ENCODE measurements at regions not wholly inside any gene's neighbourhood (a gene's known extent, or its start where the extent isn't known, plus 50 kb on each side); places are given as distances from the start of the nearest gene placed in this dataset.

GRCh38 chr1:22260860-22261432 is 118.0 kb upstream of the WNT4 start:
- in situ Hi-C loops (cut with HindIII; ENCODE audit: low sequenced_read_pairs) = no loop called here

DNA sequence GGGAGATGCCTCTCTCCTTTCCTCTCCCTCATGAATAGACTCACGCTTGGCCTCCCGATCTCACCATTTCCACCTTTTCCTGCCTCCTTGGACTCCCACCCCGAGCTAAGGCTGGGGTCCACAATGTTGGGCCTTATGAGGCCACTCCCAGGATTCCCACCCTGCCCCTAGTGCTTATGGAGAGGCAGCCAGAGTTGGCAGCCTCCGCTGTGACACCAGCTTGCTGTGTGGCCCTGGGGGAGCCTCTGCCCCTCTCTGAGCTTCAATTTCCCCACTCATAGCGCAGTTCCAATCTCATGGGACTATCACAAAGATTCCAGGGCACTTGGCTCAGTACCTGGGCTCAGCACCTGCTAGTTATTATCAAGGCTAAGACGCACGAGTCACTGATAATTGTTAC is 118.7 kb upstream of the WNT4 start:
- in situ Hi-C loops (cut with HindIII; ENCODE audit: low sequenced_read_pairs) = no loop called here

GRCh38 chr1:22262583-22262982 is 119.7 kb upstream of the WNT4 start:
- in situ Hi-C loops (cut with HindIII; ENCODE audit: low sequenced_read_pairs) = no loop called here

DNA sequence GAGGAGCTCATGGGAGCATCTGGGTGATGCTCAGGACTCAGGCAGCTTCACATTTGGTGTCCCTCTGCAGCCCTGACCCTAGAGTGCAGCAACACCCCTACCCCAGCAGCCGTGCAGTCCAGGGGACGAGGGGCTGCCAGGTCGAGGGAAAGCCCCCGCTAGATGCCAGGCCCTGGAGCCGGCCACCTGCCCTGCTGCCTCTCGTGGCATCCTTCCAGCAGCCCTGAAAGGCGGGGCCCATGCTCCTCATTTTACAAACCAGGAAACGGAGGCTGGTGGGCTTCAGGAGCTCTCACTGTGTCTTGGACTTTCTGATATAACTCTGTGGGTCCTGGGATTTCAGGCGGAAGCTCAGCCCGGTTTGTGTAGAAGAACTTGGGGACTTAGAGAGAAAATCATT is 120.5 kb upstream of the WNT4 start:
- in situ Hi-C loops (cut with HindIII; ENCODE audit: low sequenced_read_pairs) = no loop called here

GRCh38 chr1:22264464-22265341 is 121.8 kb upstream of the WNT4 start:
- in situ Hi-C loops (cut with HindIII; ENCODE audit: low sequenced_read_pairs) = loop anchor here (5.0 kb wide), 1 partner anchor 52 kb away; no protein-coding TSS in a partner anchor

- in situ Hi-C loops (cut with HindIII; ENCODE audit: low sequenced_read_pairs) = loop anchor here (5.0 kb wide), 1 partner anchor 54 kb away; no protein-coding TSS in a partner anchor
Observed at GRCh38 chr1:22266141-22266540, 123.2 kb upstream of the WNT4 start.

- in situ Hi-C loops (cut with HindIII; ENCODE audit: low sequenced_read_pairs) = loop anchor here (5.0 kb wide), 1 partner anchor 55 kb away; no protein-coding TSS in a partner anchor
Observed at GRCh38 chr1:22267413-22268175, 124.7 kb upstream of the WNT4 start.

DNA sequence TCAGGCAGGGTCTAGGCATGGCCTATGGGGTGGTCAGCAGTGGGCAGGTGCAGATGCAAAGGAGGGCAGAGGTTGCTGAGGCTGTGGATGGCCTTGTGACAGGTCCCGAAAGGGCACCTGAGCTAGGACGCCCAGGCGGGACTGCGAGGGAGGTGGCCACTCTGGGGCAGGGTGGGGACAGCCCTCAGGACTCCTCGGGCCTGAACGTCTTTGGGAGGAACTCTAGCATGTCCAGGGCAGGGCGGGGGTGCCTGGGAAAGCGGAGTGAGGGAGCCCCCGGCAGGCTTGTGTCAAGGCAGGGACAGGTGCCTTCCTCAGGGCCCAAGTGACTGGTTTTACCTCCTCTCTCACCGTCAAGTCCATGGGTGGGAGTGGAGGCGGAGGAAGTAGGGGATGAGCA is 125.4 kb upstream of the WNT4 start:
- in situ Hi-C loops (cut with HindIII; ENCODE audit: low sequenced_read_pairs) = loop anchor here (5.0 kb wide), 1 partner anchor 56 kb away; no protein-coding TSS in a partner anchor

GRCh38 chr1:22271847-22272801 is 129.2 kb upstream of the WNT4 start:
- in situ Hi-C loops (cut with HindIII; ENCODE audit: low sequenced_read_pairs) = no loop called here

GRCh38 chr1:22273686-22274681 is 131.1 kb upstream of the WNT4 start:
- in situ Hi-C loops (cut with HindIII; ENCODE audit: low sequenced_read_pairs) = no loop called here

- in situ Hi-C loops (cut with HindIII; ENCODE audit: low sequenced_read_pairs) = no loop called here
Observed at GRCh38 chr1:22275167-22275566, 132.3 kb upstream of the WNT4 start.

DNA sequence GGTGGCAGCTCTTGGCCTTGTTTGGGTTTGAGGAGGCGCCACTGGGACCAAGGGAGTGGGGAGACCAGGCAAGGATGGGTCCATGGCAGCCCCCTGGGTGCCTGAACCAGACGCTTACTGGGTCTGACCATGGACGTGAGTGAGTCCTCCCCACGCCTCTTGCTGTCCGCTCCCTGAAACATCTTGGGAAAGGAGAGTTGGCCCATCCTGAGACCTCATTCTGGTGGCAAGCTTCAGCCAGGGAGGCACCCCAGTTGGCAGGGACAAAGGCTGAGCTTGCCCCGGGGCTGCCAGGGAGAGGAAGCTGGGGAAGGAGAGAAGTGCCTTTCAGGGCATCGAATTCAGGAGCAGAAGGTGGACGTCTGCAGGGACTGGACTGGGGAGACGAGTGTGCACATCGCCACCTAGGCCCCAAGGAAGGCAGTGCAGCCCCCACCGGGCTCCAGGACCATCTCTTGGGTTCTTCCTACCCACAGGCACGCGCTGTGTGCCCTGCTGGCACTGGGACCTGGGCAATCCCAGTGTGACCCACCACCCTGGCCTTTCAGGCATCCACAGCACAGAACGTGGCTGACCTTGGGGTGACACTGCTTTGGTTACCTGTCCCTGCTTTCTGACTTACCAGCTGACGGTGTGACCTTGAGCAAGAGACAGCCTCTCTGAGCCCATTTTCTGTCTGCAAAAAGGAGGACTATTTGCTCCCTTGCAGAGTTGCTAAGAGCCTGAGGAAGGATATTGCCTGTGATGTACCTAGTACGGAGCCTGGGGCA is 132.9 kb upstream of the WNT4 start:
- in situ Hi-C loops (cut with HindIII; ENCODE audit: low sequenced_read_pairs) = no loop called here

- in situ Hi-C loops (cut with HindIII; ENCODE audit: low sequenced_read_pairs) = no loop called here
Observed at GRCh38 chr1:22276396-22276748, 133.5 kb upstream of the WNT4 start.

DNA sequence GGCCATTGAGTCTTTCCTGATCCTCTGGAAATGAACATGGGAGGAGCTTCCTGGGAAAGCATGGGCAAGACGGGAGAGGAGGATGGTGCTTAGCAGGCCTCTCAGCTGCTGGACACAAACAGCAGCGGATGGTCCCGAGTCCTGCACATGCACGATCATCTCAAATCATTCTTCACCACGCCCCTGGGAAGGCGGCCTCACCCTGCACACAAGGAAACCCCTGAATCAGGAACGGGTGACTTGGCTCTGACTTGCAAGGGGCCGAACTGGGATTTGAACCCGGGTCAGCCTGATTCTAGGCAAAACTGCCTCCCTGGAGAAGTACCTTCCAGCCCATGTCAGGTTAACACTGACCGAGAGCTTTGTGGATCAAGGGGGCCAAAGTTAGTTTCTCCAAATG is 134.8 kb upstream of the WNT4 start:
- in situ Hi-C loops (cut with HindIII; ENCODE audit: low sequenced_read_pairs) = no loop called here

GRCh38 chr1:22279735-22280134 is 136.8 kb upstream of the WNT4 start:
- in situ Hi-C loops (cut with HindIII; ENCODE audit: low sequenced_read_pairs) = no loop called here

- in situ Hi-C loops (cut with HindIII; ENCODE audit: low sequenced_read_pairs) = no loop called here
Observed at GRCh38 chr1:22280526-22280925, 137.6 kb upstream of the WNT4 start.

- in situ Hi-C loops (cut with HindIII; ENCODE audit: low sequenced_read_pairs) = no loop called here
Observed at GRCh38 chr1:22281521-22282363, 138.8 kb upstream of the WNT4 start.
